Nephron progenitor cell (in vitro differentiated cells): ENCODE measurements at regions not wholly inside any gene's neighbourhood (a gene's known extent, or its start where the extent isn't known, plus 50 kb on each side); places are given as distances from the start of the nearest gene placed in this dataset.

ENCODE experiments used
- DNase-seq: peaks from one replicate; pipeline ENCODE4 v3.0.0; 2021
- H3K27ac Mint-ChIP-seq: 2 replicates; pipeline ENCODE4 v1.8.0; 2021; ENCODE audit warnings: mild to moderate bottlenecking, moderate library complexity, mixed read lengths
- H3K27me3 Mint-ChIP-seq: 2 replicates; pipeline ENCODE4 v1.8.0; 2021; ENCODE audit warnings: mild to moderate bottlenecking, low read depth, mixed read lengths; ENCODE audit not compliant: poor library complexity
- H3K36me3 Mint-ChIP-seq: 2 replicates; pipeline ENCODE4 v1.8.0; 2021; ENCODE audit warnings: low read depth, mixed read lengths
- H3K4me1 Mint-ChIP-seq: 2 replicates; pipeline ENCODE4 v1.8.0; 2021; ENCODE audit warnings: mixed read lengths
- H3K4me3 Mint-ChIP-seq: 2 replicates; pipeline ENCODE4 v1.8.0; 2021; ENCODE audit warnings: mild to moderate bottlenecking, moderate library complexity, mixed read lengths
- H3K9me3 Mint-ChIP-seq: 2 replicates; pipeline ENCODE4 v1.8.0; 2021; ENCODE audit warnings: mild to moderate bottlenecking, moderate library complexity, mixed read lengths
- TF ChIP-seq, protein P1 (sequence below): fragments of 200-600 bp; sonication (generic); IDR thresholded peaks from 2 replicates; pipeline ENCODE4 v1.5.0; 2021; ENCODE audit warnings: antibody characterized with exemption

DNA sequence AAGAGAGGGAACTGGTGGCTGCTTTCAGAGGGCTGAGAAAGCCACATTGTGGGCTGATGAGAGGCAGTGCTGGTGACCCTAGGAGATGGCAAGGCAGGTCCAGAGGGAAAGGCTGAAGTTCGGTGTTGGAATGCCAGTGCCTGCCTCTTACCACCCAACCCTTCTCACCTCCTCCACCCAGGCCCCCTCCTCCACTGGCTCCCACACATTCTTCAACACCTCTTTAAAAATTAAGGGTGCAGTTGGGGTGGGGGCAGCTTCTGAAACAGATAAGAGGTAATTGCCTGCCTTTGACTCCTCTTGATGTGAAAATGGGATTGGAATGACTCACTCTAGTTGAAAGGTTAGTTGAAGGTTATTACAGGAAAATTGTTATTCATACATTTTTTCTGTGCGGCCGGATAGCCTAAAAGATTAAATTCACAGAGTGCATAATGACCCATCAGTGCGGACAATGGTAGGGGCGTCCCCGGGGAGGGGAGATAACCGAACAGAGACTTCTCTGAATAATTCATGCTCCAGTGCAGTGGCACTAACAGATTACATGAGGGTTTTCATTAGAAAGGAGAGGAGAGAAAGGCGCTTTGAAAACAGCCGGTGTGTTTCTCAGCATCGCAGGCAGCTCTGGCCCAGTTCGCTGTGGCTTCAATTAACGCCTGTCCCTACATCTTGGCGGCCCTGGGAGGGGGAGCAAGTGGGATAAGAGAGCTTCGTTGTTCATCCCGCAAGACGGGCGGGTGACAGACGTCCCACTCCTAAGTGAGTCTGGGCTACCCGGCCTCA, 212.4 kb downstream of the TLE3 start:
- Mint-ChIP-seq H3K27me3 (no peaks in the 10 kb centered on the region), H3K36me3 (peaks cover 5% of the 10 kb centered on the region), H3K4me3 (no peak overlapping the region), H3K4me1 (peaks cover 23% of the 10 kb centered on the region), H3K27ac (no peak overlapping the region), H3K9me3 (peaks cover 26% of the 10 kb centered on the region)
- TF ChIP-seq, protein P1, sequence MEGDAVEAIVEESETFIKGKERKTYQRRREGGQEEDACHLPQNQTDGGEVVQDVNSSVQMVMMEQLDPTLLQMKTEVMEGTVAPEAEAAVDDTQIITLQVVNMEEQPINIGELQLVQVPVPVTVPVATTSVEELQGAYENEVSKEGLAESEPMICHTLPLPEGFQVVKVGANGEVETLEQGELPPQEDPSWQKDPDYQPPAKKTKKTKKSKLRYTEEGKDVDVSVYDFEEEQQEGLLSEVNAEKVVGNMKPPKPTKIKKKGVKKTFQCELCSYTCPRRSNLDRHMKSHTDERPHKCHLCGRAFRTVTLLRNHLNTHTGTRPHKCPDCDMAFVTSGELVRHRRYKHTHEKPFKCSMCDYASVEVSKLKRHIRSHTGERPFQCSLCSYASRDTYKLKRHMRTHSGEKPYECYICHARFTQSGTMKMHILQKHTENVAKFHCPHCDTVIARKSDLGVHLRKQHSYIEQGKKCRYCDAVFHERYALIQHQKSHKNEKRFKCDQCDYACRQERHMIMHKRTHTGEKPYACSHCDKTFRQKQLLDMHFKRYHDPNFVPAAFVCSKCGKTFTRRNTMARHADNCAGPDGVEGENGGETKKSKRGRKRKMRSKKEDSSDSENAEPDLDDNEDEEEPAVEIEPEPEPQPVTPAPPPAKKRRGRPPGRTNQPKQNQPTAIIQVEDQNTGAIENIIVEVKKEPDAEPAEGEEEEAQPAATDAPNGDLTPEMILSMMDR: no peak
- no peak for DNase-seq

DNA sequence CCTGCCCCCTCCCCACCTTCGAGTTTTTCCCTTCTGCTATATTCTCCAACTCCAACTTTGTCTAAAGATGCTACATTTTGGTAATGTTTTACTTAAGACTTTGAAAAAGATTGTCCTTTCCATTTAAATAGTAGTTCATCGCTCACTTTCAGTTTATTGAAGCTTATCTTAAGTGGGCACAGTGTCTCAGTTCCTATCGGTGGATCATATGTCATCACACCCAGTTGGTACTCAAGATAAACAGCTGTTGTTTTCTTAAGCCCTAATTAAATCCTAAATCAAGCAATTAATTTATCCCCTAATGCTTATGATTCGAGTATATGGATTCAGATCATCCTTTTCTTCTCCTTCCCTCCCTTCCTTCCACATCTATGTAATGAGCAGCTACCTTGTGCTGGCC, 210.7 kb downstream of the TLE3 start:
- no peaks in the 10 kb centered on the region for H3K27me3 Mint-ChIP-seq
- TF ChIP-seq, protein P1: no peak
- H3K4me1 Mint-ChIP-seq: peaks cover 17% of the 10 kb centered on the region
- H3K36me3 Mint-ChIP-seq: peaks cover 5% of the 10 kb centered on the region
- H3K4me3 Mint-ChIP-seq: no peak overlapping the region
- H3K9me3 Mint-ChIP-seq: peaks cover 34% of the 10 kb centered on the region
- no peak for DNase-seq
- no peak overlapping the region for H3K27ac Mint-ChIP-seq

DNA sequence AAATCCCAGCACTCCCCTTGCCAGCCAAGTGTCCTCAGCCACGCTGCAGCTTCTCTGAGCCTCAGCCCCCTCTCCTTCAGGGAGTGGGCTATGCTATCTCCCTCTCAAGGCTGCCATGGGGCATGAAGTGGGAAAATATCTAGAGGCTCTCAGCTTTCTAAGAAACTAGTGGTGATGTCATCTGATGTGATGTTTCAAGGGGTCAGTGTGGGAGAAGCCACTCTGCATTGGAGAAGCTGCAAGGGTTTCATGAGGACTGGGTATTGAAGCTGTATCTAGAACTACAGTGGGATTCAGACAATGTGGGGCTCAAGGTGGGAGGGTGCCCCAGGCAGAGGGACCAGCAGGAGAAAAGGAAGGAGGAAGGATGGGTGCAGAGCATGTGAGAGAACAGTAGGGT, 210.2 kb downstream of the TLE3 start:
- peaks cover 5% of the 10 kb centered on the region for H3K36me3 Mint-ChIP-seq
- H3K27me3 Mint-ChIP-seq: no peaks in the 10 kb centered on the region
- H3K27ac Mint-ChIP-seq: no peak overlapping the region
- peaks cover 17% of the 10 kb centered on the region for H3K4me1 Mint-ChIP-seq
- peaks cover 34% of the 10 kb centered on the region for H3K9me3 Mint-ChIP-seq
- no peak for DNase-seq
- no peak overlapping the region for H3K4me3 Mint-ChIP-seq
- TF ChIP-seq, protein P1: no peak

DNA sequence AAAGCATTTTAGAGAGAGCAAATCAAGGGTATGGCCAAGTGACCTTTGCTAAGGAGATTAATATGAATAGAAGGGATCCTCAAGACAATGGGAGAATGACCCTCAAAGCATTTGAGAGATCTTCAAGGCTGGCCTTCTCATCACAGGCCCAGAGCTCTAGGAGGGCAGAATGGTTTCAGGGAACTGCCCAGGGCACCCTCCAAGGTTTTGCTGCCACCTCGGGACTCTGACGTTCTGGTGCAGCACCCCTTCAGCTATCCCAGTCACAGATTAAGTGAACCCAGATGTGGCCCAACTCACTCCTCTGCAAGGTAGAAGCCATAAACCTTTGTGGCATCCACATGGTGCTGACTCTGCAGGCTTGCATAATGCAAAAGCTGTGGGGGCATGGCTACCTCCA, 209.3 kb downstream of the TLE3 start:
- H3K36me3 Mint-ChIP-seq: peaks cover 5% of the 10 kb centered on the region
- H3K4me3 Mint-ChIP-seq: no peak overlapping the region
- peaks cover 34% of the 10 kb centered on the region for H3K9me3 Mint-ChIP-seq
- H3K27ac Mint-ChIP-seq: no peak overlapping the region
- H3K4me1 Mint-ChIP-seq: peaks cover 19% of the 10 kb centered on the region
- TF ChIP-seq, protein P1: no peak
- H3K27me3 Mint-ChIP-seq: peaks cover 3% of the 10 kb centered on the region
- no peak for DNase-seq

DNA sequence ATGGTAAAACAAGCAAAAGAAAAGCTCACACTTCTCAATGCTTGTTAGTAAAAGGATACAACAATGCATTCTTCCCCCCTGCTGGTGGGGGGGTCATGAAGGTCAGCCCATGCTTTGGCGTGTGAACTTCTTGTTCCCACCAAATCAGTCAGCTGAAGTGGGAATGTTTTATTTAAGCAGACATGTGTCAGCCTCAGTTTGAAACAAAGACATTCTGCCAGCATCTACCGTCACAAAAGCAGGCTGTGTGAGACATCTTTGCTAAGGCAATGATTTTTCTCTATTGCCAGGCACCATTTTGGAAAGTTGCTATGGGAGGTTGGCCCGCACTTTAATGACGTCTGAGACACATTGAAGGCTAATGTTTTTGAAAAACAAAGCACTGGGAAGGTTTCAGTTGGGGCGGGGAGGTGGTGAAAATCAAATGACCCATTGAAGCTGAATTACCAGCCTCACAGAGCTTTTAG, 206.6 kb downstream of the TLE3 start:
- Mint-ChIP-seq H3K4me1 (peaks cover 17% of the 10 kb centered on the region), H3K9me3 (peaks cover 34% of the 10 kb centered on the region), H3K27ac (no peak overlapping the region), H3K36me3 (peaks cover 5% of the 10 kb centered on the region), H3K4me3 (no peak overlapping the region), H3K27me3 (peaks cover 3% of the 10 kb centered on the region)
- DNase-seq: no peak
- TF ChIP-seq, protein P1: no peak

DNA sequence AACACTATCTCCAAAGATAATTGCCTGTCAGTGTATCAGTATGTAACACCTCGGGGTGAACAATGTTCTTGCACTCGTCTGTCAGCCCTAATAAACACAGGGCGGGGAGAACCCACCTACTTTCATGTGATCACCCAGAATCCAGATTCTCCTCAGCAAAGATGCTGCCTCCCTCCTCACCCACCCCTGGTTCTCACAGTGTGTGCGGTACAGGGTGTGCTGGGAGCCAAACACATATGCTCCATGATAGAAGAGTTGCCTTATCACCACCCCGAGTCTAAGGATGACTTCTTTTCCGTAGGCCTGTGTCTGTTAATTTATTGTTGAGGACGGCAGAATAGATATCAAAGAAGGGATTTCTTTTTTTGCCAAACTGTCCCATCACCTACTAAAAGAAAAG, 206.1 kb downstream of the TLE3 start:
- Mint-ChIP-seq H3K9me3 (peaks cover 34% of the 10 kb centered on the region), H3K36me3 (peaks cover 5% of the 10 kb centered on the region), H3K4me1 (peaks cover 16% of the 10 kb centered on the region), H3K27me3 (peaks cover 3% of the 10 kb centered on the region), H3K4me3 (no peak overlapping the region), H3K27ac (peak overlapping the region; percentile 7)
- DNase-seq: no peak
- TF ChIP-seq, protein P1: no peak
